ENCODE measurements at regions not wholly inside any gene's neighbourhood (a gene's known extent, or its start where the extent isn't known, plus 50 kb on each side); places are given as distances from the start of the nearest gene placed in this dataset.

DNA sequence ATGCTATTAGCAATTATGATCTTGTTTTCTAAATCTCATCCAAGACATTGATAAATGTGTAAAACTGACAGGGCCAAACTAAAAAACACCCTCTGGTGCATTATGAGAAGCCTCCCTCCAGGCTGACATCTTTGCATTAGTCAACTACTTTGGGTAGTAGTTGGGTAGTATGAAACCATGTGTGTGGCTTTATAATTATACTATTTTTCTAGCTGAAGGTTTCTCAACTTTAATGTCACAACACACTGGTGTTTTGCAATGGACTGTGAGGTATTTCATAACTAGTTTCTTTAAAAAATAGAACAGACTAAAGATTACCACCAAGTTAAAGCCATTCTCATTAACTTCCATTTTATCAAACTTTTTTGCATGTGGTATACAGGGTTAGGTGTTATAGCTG is 73.1 kb upstream of the RBMS1 start:
- TF ChIP-seq, protein P1, sequence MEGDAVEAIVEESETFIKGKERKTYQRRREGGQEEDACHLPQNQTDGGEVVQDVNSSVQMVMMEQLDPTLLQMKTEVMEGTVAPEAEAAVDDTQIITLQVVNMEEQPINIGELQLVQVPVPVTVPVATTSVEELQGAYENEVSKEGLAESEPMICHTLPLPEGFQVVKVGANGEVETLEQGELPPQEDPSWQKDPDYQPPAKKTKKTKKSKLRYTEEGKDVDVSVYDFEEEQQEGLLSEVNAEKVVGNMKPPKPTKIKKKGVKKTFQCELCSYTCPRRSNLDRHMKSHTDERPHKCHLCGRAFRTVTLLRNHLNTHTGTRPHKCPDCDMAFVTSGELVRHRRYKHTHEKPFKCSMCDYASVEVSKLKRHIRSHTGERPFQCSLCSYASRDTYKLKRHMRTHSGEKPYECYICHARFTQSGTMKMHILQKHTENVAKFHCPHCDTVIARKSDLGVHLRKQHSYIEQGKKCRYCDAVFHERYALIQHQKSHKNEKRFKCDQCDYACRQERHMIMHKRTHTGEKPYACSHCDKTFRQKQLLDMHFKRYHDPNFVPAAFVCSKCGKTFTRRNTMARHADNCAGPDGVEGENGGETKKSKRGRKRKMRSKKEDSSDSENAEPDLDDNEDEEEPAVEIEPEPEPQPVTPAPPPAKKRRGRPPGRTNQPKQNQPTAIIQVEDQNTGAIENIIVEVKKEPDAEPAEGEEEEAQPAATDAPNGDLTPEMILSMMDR (IDR thresholded peaks at IDR 0.05), result no peak
- TF ChIP-seq POLR2AphosphoS5 (IDR thresholded peaks at IDR 0.05) (no peak), POLR2A (IDR thresholded peaks at IDR 0.05) (no peak)

Data from breast epithelium (tissue), 3 donors.